Prostate gland (tissue), 2 donors: ENCODE measurements at regions not wholly inside any gene's neighbourhood (a gene's known extent, or its start where the extent isn't known, plus 50 kb on each side); places are given as distances from the start of the nearest gene placed in this dataset.

Experiments used
- DNase-seq: peaks from one replicate; pipeline ENCODE4 v3.0.0-alpha.2; 2019; ENCODE audit warnings: low spot score
- H3K27ac ChIP-seq, 2 donors: fragments of 200-600 bp; sonication (generic); 2 replicates each; pipeline ENCODE4 v1.5.1; 2017 to 2019
- H3K27me3 ChIP-seq: fragments of 200-600 bp; sonication (generic); replicated peaks from 2 replicates; pipeline ENCODE4 v1.5.1; 2019; ENCODE audit not compliant: insufficient read depth
- H3K36me3 ChIP-seq, 2 donors: fragments of 200-600 bp; sonication (generic); 1 replicate in 1 of 2; 2 replicates in 1 of 2; pipeline versions ENCODE4 v1.5.1 to v1.8.1; 2017 to 2019
- H3K4me1 ChIP-seq: fragments of 200-600 bp; sonication (generic); replicated peaks from 2 replicates; pipeline ENCODE4 v1.5.1; 2019
- H3K4me3 ChIP-seq, 2 donors: fragments of 200-600 bp; sonication (generic); 2 replicates each; pipeline ENCODE4 v1.5.1; 2017 to 2019
- H3K9me3 ChIP-seq: fragments of 200-600 bp; sonication (generic); 2 replicates; pipeline ENCODE4 v1.5.1; 2017
- CTCF ChIP-seq, 4 experiments: fragments of 200-600 bp in 2 of 4; fragments of 450-650 bp in 2 of 4; sonication (generic) in 2 of 4; IDR thresholded peaks; 1 replicate in 3 of 4; 2 replicates in 1 of 4; pipeline ENCODE4 v1.5.1; 2016 to 2019; ENCODE audit warnings: antibody characterized with exemption in 4 of 4, mild to moderate bottlenecking in 2 of 4, moderate library complexity in 2 of 4
- POLR2A ChIP-seq: fragments of 450-650 bp; IDR thresholded peaks from one replicate; pipeline ENCODE4 v1.6.1; 2016; ENCODE audit warnings: antibody characterized with exemption, mild to moderate bottlenecking
- POLR2AphosphoS5 ChIP-seq: sonication (generic); formaldehyde crosslinking; IDR thresholded peaks from one replicate; pipeline ENCODE4 v1.6.1; 2017; ENCODE audit warnings: antibody characterized with exemption
- WGBS: methylation state at CpG from one replicate; pipeline ENCODE4 v1.1.5; 2018; 5-methylcytosine and 5-hydroxymethylcytosine counted together
- intact Hi-C: fragments of 100-400 bp; cut with DNase I; formaldehyde crosslinking; loops from one replicate; pipeline ENCODE4 v1.14.2; 2022

GRCh38 chr1:14194511-14194910 lies 404.0 kb upstream of the KAZN start:
- no peaks in the 10 kb centered on the region for H3K27me3 ChIP-seq
- no peak overlapping the region for H3K27ac ChIP-seq
- no peak for TF ChIP-seq CTCF (IDR thresholded peaks at IDR 0.05)
- no peak for TF ChIP-seq POLR2A
- TF ChIP-seq POLR2AphosphoS5 = no peak
- H3K36me3 ChIP-seq = no peaks in the 10 kb centered on the region
- 84% methylated on average over 3 of the region's 3 CpGs for WGBS
- intact Hi-C loops = no loop called here
- no peak for DNase-seq
- no peaks in the 10 kb centered on the region for H3K4me1 ChIP-seq
- H3K4me3 ChIP-seq = no peak overlapping the region
- H3K9me3 ChIP-seq = no peaks in the 10 kb centered on the region

GRCh38 chr1:14205066-14205465 lies 393.4 kb upstream of the KAZN start:
- no peak for DNase-seq
- intact Hi-C loops = no loop called here

GRCh38 chr1:14215151-14215550 lies 383.3 kb upstream of the KAZN start:
- Histone ChIP-seq H3K27ac (no peak overlapping the region), H3K27me3 (no peaks in the 10 kb centered on the region), H3K4me1 (no peaks in the 10 kb centered on the region), H3K9me3 (no peaks in the 10 kb centered on the region), H3K36me3 (no peaks in the 10 kb centered on the region), H3K4me3 (no peak overlapping the region)
- DNase-seq = no peak
- TF ChIP-seq CTCF (IDR thresholded peaks at IDR 0.05) = no peak
- no peak for TF ChIP-seq POLR2AphosphoS5
- TF ChIP-seq POLR2A = no peak
- intact Hi-C loops = no loop called here

More at GRCh38 chr1:14205066-14205465, 393.4 kb upstream of the KAZN start:
- Histone ChIP-seq H3K9me3 (no peaks in the 10 kb centered on the region), H3K4me1 (no peaks in the 10 kb centered on the region), H3K27me3 (no peaks in the 10 kb centered on the region), H3K4me3 (no peak overlapping the region), H3K36me3 (no peaks in the 10 kb centered on the region), H3K27ac (no peak overlapping the region)
- 100% methylated on average over 1 of the region's 1 CpG for WGBS
- no peak for TF ChIP-seq CTCF (IDR thresholded peaks at IDR 0.05)
- TF ChIP-seq POLR2A = no peak
- TF ChIP-seq POLR2AphosphoS5 = no peak

GRCh38 chr1:14217384-14217783 lies 381.1 kb upstream of the KAZN start:
- Histone ChIP-seq H3K4me1 (no peaks in the 10 kb centered on the region), H3K36me3 (no peaks in the 10 kb centered on the region), H3K9me3 (no peaks in the 10 kb centered on the region), H3K27ac (no peak overlapping the region), H3K27me3 (no peaks in the 10 kb centered on the region), H3K4me3 (no peak overlapping the region)
- 100% methylated on average over 1 of the region's 1 CpG for WGBS
- intact Hi-C loops = no loop called here
- no peak for DNase-seq
- TF ChIP-seq POLR2AphosphoS5 (no peak), CTCF (IDR thresholded peaks at IDR 0.05) (no peak), POLR2A (no peak)

GRCh38 chr1:14220324-14220723 lies 378.2 kb upstream of the KAZN start:
- Histone ChIP-seq H3K36me3 (no peaks in the 10 kb centered on the region), H3K4me1 (no peaks in the 10 kb centered on the region), H3K4me3 (no peak overlapping the region), H3K27ac (no peak overlapping the region), H3K27me3 (no peaks in the 10 kb centered on the region), H3K9me3 (no peaks in the 10 kb centered on the region)
- intact Hi-C loops = no loop called here
- no peak for TF ChIP-seq CTCF (IDR thresholded peaks at IDR 0.05)
- TF ChIP-seq POLR2AphosphoS5 = no peak
- no peak for TF ChIP-seq POLR2A
- no peak for DNase-seq
- 85% methylated on average over 4 of the region's 4 CpGs for WGBS
